ENCODE measurements at regions not wholly inside any gene's neighbourhood (a gene's known extent, or its start where the extent isn't known, plus 50 kb on each side); places are given as distances from the start of the nearest gene placed in this dataset.

- no peak overlapping the region for H3K27ac Mint-ChIP-seq
- H3K27ac ChIP-seq (ENCODE audit: insufficient read depth, low read length, poor library complexity, severe bottlenecking), result no peak overlapping the region
- H3K27me3 Mint-ChIP-seq, result no peaks in the 10 kb centered on the region
- DNase-seq (no peak), ATAC-seq (ENCODE audit: low read depth in 2 of 2) (no peak)
- peak overlapping the region in 1 of 4 donors; percentile 51 for H3K4me3 Mint-ChIP-seq
- H3K36me3 ChIP-seq (ENCODE audit: control insufficient read depth, insufficient read depth, low read length), result no peaks in the 10 kb centered on the region
- no peaks in the 10 kb centered on the region for H3K4me1 Mint-ChIP-seq
- no peaks in the 10 kb centered on the region for H3K9me3 Mint-ChIP-seq
- H3K36me3 Mint-ChIP-seq, result no peaks in the 10 kb centered on the region
- H3K9me3 ChIP-seq (ENCODE audit: control insufficient read depth in 2 of 2, low read length in 2 of 2), result no peaks in the 10 kb centered on the region
- no peak overlapping the region for H3K4me3 ChIP-seq (ENCODE audit: low read depth, low read length)
- H3K4me1 ChIP-seq (ENCODE audit: control insufficient read depth, insufficient read depth, low read length, poor library complexity, severe bottlenecking), result no peaks in the 10 kb centered on the region
- no peaks in the 10 kb centered on the region for H3K27me3 ChIP-seq (ENCODE audit: control insufficient read depth, insufficient read depth, low read length)
Observed at GRCh38 chr4:53959343-53960120, 104.9 kb downstream of the CHIC2 start.

GRCh38 chr4:53956454-53956853, 108.0 kb downstream of the CHIC2 start:
- H3K4me1 ChIP-seq (ENCODE audit: control insufficient read depth, insufficient read depth, low read length, poor library complexity, severe bottlenecking), result no peaks in the 10 kb centered on the region
- H3K27ac ChIP-seq (ENCODE audit: insufficient read depth, low read length, poor library complexity, severe bottlenecking), result no peak overlapping the region
- no peak for ATAC-seq (ENCODE audit: low read depth in 2 of 2)
- Mint-ChIP-seq H3K27me3 (no peaks in the 10 kb centered on the region), H3K27ac (peak overlapping the region in 1 of 3 donors; percentile 20), H3K4me3 (no peak overlapping the region), H3K36me3 (no peaks in the 10 kb centered on the region), H3K4me1 (no peaks in the 10 kb centered on the region), H3K9me3 (no peaks in the 10 kb centered on the region)
- no peaks in the 10 kb centered on the region for H3K36me3 ChIP-seq (ENCODE audit: control insufficient read depth, insufficient read depth, low read length)
- H3K4me3 ChIP-seq (ENCODE audit: low read depth, low read length), result no peak overlapping the region
- no peak for DNase-seq
- H3K27me3 ChIP-seq (ENCODE audit: control insufficient read depth, insufficient read depth, low read length), result no peaks in the 10 kb centered on the region
- H3K9me3 ChIP-seq (ENCODE audit: control insufficient read depth in 2 of 2, low read length in 2 of 2), result no peaks in the 10 kb centered on the region

- no peaks in the 10 kb centered on the region for H3K9me3 ChIP-seq (ENCODE audit: control insufficient read depth in 2 of 2, low read length in 2 of 2)
- H3K27ac ChIP-seq (ENCODE audit: insufficient read depth, low read length, poor library complexity, severe bottlenecking), result no peak overlapping the region
- no peaks in the 10 kb centered on the region for H3K4me1 ChIP-seq (ENCODE audit: control insufficient read depth, insufficient read depth, low read length, poor library complexity, severe bottlenecking)
- ATAC-seq (ENCODE audit: low read depth in 2 of 2) (no peak), DNase-seq (no peak)
- Mint-ChIP-seq H3K4me1 (no peaks in the 10 kb centered on the region), H3K27ac (no peak overlapping the region), H3K9me3 (no peaks in the 10 kb centered on the region), H3K4me3 (no peak overlapping the region), H3K27me3 (no peaks in the 10 kb centered on the region), H3K36me3 (no peaks in the 10 kb centered on the region)
- no peaks in the 10 kb centered on the region for H3K36me3 ChIP-seq (ENCODE audit: control insufficient read depth, insufficient read depth, low read length)
- no peak overlapping the region for H3K4me3 ChIP-seq (ENCODE audit: low read depth, low read length)
- H3K27me3 ChIP-seq (ENCODE audit: control insufficient read depth, insufficient read depth, low read length), result no peaks in the 10 kb centered on the region
Observed at GRCh38 chr4:53956053-53956452, 108.4 kb downstream of the CHIC2 start.

GRCh38 chr4:53951414-53951813, 113.0 kb downstream of the CHIC2 start:
- Histone ChIP-seq H3K4me3 (ENCODE audit: low read depth, low read length) (no peak overlapping the region), H3K9me3 (ENCODE audit: control insufficient read depth in 2 of 2, low read length in 2 of 2) (no peaks in the 10 kb centered on the region), H3K4me1 (ENCODE audit: control insufficient read depth, insufficient read depth, low read length, poor library complexity, severe bottlenecking) (no peaks in the 10 kb centered on the region), H3K36me3 (ENCODE audit: control insufficient read depth, insufficient read depth, low read length) (no peaks in the 10 kb centered on the region), H3K27ac (ENCODE audit: insufficient read depth, low read length, poor library complexity, severe bottlenecking) (no peak overlapping the region), H3K27me3 (ENCODE audit: control insufficient read depth, insufficient read depth, low read length) (no peaks in the 10 kb centered on the region)
- Mint-ChIP-seq H3K4me1 (no peaks in the 10 kb centered on the region), H3K27ac (no peak overlapping the region), H3K27me3 (peaks cover 5% of the 10 kb centered on the region), H3K4me3 (no peak overlapping the region), H3K9me3 (no peaks in the 10 kb centered on the region), H3K36me3 (no peaks in the 10 kb centered on the region)
- DNase-seq (no peak), ATAC-seq (ENCODE audit: low read depth in 2 of 2) (no peak)

GRCh38 chr4:53943345-53944085, 120.9 kb downstream of the CHIC2 start:
- peaks cover 6% of the 10 kb centered on the region for H3K36me3 Mint-ChIP-seq
- Histone ChIP-seq H3K9me3 (ENCODE audit: control insufficient read depth in 2 of 2, low read length in 2 of 2) (no peaks in the 10 kb centered on the region), H3K36me3 (ENCODE audit: control insufficient read depth, insufficient read depth, low read length) (no peaks in the 10 kb centered on the region), H3K4me1 (ENCODE audit: control insufficient read depth, insufficient read depth, low read length, poor library complexity, severe bottlenecking) (no peaks in the 10 kb centered on the region), H3K27ac (ENCODE audit: insufficient read depth, low read length, poor library complexity, severe bottlenecking) (no peak overlapping the region), H3K4me3 (ENCODE audit: low read depth, low read length) (no peak overlapping the region), H3K27me3 (ENCODE audit: control insufficient read depth, insufficient read depth, low read length) (no peaks in the 10 kb centered on the region)
- DNase-seq, result no peak
- H3K9me3 Mint-ChIP-seq, result peaks cover 0 to 14% (median 3%) of the 10 kb centered on the region in 7 donors
- peaks cover 13% of the 10 kb centered on the region for H3K27me3 Mint-ChIP-seq
- no peaks in the 10 kb centered on the region for H3K4me1 Mint-ChIP-seq
- H3K4me3 Mint-ChIP-seq, result no peak overlapping the region
- no peak overlapping the region for H3K27ac Mint-ChIP-seq
- ATAC-seq (ENCODE audit: low read depth in 2 of 2), result no peak

GRCh38 chr4:53942712-53943111, 121.7 kb downstream of the CHIC2 start:
- Mint-ChIP-seq H3K9me3 (peaks cover 0 to 14% (median 3%) of the 10 kb centered on the region in 7 donors), H3K36me3 (peaks cover 6% of the 10 kb centered on the region), H3K4me1 (no peaks in the 10 kb centered on the region), H3K27ac (no peak overlapping the region), H3K4me3 (no peak overlapping the region), H3K27me3 (peaks cover 8% of the 10 kb centered on the region)
- no peaks in the 10 kb centered on the region for H3K9me3 ChIP-seq (ENCODE audit: control insufficient read depth in 2 of 2, low read length in 2 of 2)
- H3K36me3 ChIP-seq (ENCODE audit: control insufficient read depth, insufficient read depth, low read length), result no peaks in the 10 kb centered on the region
- H3K27ac ChIP-seq (ENCODE audit: insufficient read depth, low read length, poor library complexity, severe bottlenecking), result no peak overlapping the region
- H3K4me1 ChIP-seq (ENCODE audit: control insufficient read depth, insufficient read depth, low read length, poor library complexity, severe bottlenecking), result no peaks in the 10 kb centered on the region
- no peaks in the 10 kb centered on the region for H3K27me3 ChIP-seq (ENCODE audit: control insufficient read depth, insufficient read depth, low read length)
- ATAC-seq (ENCODE audit: low read depth in 2 of 2) (no peak), DNase-seq (no peak)
- no peak overlapping the region for H3K4me3 ChIP-seq (ENCODE audit: low read depth, low read length)

GRCh38 chr4:53941331-53941730, 123.1 kb downstream of the CHIC2 start:
- no peaks in the 10 kb centered on the region for H3K36me3 ChIP-seq (ENCODE audit: control insufficient read depth, insufficient read depth, low read length)
- no peak overlapping the region for H3K27ac Mint-ChIP-seq
- H3K27ac ChIP-seq (ENCODE audit: insufficient read depth, low read length, poor library complexity, severe bottlenecking), result no peak overlapping the region
- no peak overlapping the region for H3K4me3 ChIP-seq (ENCODE audit: low read depth, low read length)
- no peak for ATAC-seq (ENCODE audit: low read depth in 2 of 2)
- H3K4me3 Mint-ChIP-seq, result peak overlapping the region in 1 of 4 donors; percentile 32
- peaks cover 6% of the 10 kb centered on the region for H3K36me3 Mint-ChIP-seq
- H3K9me3 Mint-ChIP-seq, result peaks cover 0 to 14% (median 3%) of the 10 kb centered on the region in 7 donors
- H3K9me3 ChIP-seq (ENCODE audit: control insufficient read depth in 2 of 2, low read length in 2 of 2), result no peaks in the 10 kb centered on the region
- no peaks in the 10 kb centered on the region for H3K27me3 ChIP-seq (ENCODE audit: control insufficient read depth, insufficient read depth, low read length)
- H3K4me1 Mint-ChIP-seq, result no peaks in the 10 kb centered on the region
- H3K27me3 Mint-ChIP-seq, result peaks cover 8% of the 10 kb centered on the region
- H3K4me1 ChIP-seq (ENCODE audit: control insufficient read depth, insufficient read depth, low read length, poor library complexity, severe bottlenecking), result no peaks in the 10 kb centered on the region
- DNase-seq, result no peak

Data from CD4-positive, CD25-positive, alpha-beta regulatory T cell (primary cell).